Transverse colon (tissue), 4 donors: ENCODE measurements at regions not wholly inside any gene's neighbourhood (a gene's known extent, or its start where the extent isn't known, plus 50 kb on each side); places are given as distances from the start of the nearest gene placed in this dataset.

Source experiments
- CTCF ChIP-seq, 5 experiments: fragments of 200-600 bp in 3 of 5; fragments of 450-650 bp in 2 of 5; sonication (generic) in 3 of 5; IDR thresholded peaks; 1 replicate in 2 of 5; 2 replicates in 3 of 5; pipeline ENCODE4 v1.5.1; 2016 to 2017; ENCODE audit warnings: antibody characterized with exemption in 5 of 5, inconsistent platforms in 3 of 5, mild to moderate bottlenecking in 2 of 5, moderate library complexity in 1 of 5
- POLR2A ChIP-seq: fragments of 450-650 bp; IDR thresholded peaks from one replicate; pipeline ENCODE4 v1.6.1; 2016; ENCODE audit warnings: antibody characterized with exemption, mild to moderate bottlenecking, moderate library complexity
- POLR2AphosphoS5 ChIP-seq, 3 donors: sonication (generic); formaldehyde crosslinking; IDR thresholded peaks; one replicate each; pipeline ENCODE4 v1.6.1; 2016; ENCODE audit warnings: antibody characterized with exemption in 3 of 3

GRCh38 chr11:120057028-120057330 lies 80.9 kb downstream of the TRIM29 start:
- TF ChIP-seq CTCF (IDR thresholded peaks at IDR 0.05) (no peak), POLR2AphosphoS5 (IDR thresholded peaks at IDR 0.05) (no peak), POLR2A (no peak)
